SK-N-SH (cell line): ENCODE measurements at regions not wholly inside any gene's neighbourhood (a gene's known extent, or its start where the extent isn't known, plus 50 kb on each side); places are given as distances from the start of the nearest gene placed in this dataset.

Experiments used
- CTCF ChIA-PET: fragments of 300-600, 350-600 bp; formaldehyde crosslinking; extraction: SDS; loops from one replicate; lab custom pipeline; 2021; lab: Yijun Ruan, JAX
- POLR2A ChIA-PET: fragments of 350-600 bp; sonication (Branson Sonifier 250); formaldehyde crosslinking; extraction: SDS; loops from one replicate; lab custom pipeline; 2020; ENCODE audit warnings: antibody characterized with exemption, inconsistent platforms; lab: Yijun Ruan, JAX
- DNase-seq: peaks from one replicate; pipeline ENCODE4 v3.0.0; 2012
- H2AFZ ChIP-seq: fragments of 200-600 bp; sonication (generic); 2 replicates; pipeline ENCODE4 v1.8.1; 2016; ENCODE audit warnings: antibody characterized with exemption, mild to moderate bottlenecking, low read depth
- H3F3A ChIP-seq: fragments of 200-600 bp; sonication (generic); replicated peaks from 2 replicates; pipeline ENCODE3; 2016; ENCODE audit warnings: antibody characterized with exemption, mild to moderate bottlenecking; ENCODE audit not compliant: insufficient read depth
- H3K27ac ChIP-seq, 2 experiments: fragments of 200-500 bp in 1 of 2; fragments of 200-600 bp in 1 of 2; sonication (Bioruptor generic) in 1 of 2; sonication (generic), shearing (Covaris generic) in 1 of 2; 2 replicates each; pipeline versions ENCODE4 v1.5.1 to v1.6.1; 2014 to 2016; ENCODE audit warnings: low read depth in 2 of 2, inconsistent platforms in 1 of 2, low read length in 1 of 2, mild to moderate bottlenecking in 1 of 2, mixed read lengths in 1 of 2
- H3K27me3 ChIP-seq: fragments of 200-600 bp; sonication (generic), shearing (Covaris generic); 2 replicates; pipeline ENCODE4 v1.6.1; 2016; ENCODE audit warnings: mixed run types; ENCODE audit not compliant: insufficient read depth
- H3K36me3 ChIP-seq, 2 experiments: fragments of 200-500 bp in 1 of 2; fragments of 200-600 bp in 1 of 2; sonication (Bioruptor generic) in 1 of 2; sonication (generic) in 1 of 2; replicated peaks in 1 of 2; 2 replicates each; pipeline versions ENCODE3 to v1.5.1; 2014 to 2016; ENCODE audit warnings: low read length in 1 of 2, mild to moderate bottlenecking in 1 of 2; ENCODE audit not compliant: insufficient read depth in 2 of 2, control insufficient read depth in 1 of 2
- H3K4me1 ChIP-seq, 2 experiments: fragments of 200-500 bp in 1 of 2; fragments of 200-600 bp in 1 of 2; sonication (Bioruptor generic) in 1 of 2; sonication (generic), shearing (Covaris generic) in 1 of 2; 2 replicates each; pipeline versions ENCODE4 v1.5.1 to v1.6.1; 2014 to 2016; ENCODE audit warnings: low read depth in 1 of 2, low read length in 1 of 2, mixed run types in 1 of 2; ENCODE audit not compliant: insufficient read depth in 2 of 2, control insufficient read depth in 1 of 2
- H3K4me2 ChIP-seq: fragments of 200-600 bp; sonication (generic), shearing (Covaris generic); 2 replicates; pipeline ENCODE4 v1.6.1; 2017; ENCODE audit warnings: mixed run types
- H3K4me3 ChIP-seq, 2 experiments: fragments of 200-500 bp in 1 of 2; fragments of 200-600 bp in 1 of 2; sonication (Bioruptor generic) in 1 of 2; sonication (generic), shearing (Covaris generic) in 1 of 2; 2 replicates each; pipeline versions ENCODE4 v1.5.1 to v1.8.1; 2014 to 2016; ENCODE audit warnings: low read depth in 2 of 2, inconsistent platforms in 1 of 2, low read length in 1 of 2, mild to moderate bottlenecking in 1 of 2, mixed read lengths in 1 of 2, moderate library complexity in 1 of 2
- H3K79me2 ChIP-seq: fragments of 200-600 bp; sonication (generic); 2 replicates; pipeline ENCODE4 v1.8.1; 2017; ENCODE audit warnings: mild to moderate bottlenecking; ENCODE audit not compliant: insufficient read depth
- H3K9ac ChIP-seq: fragments of 200-600 bp; sonication (generic); 2 replicates; pipeline ENCODE4 v1.6.1; 2017; ENCODE audit warnings: mixed run types
- H3K9me2 ChIP-seq: fragments of 200-600 bp; sonication (generic); 2 replicates; pipeline ENCODE4 v1.6.1; 2017; ENCODE audit warnings: mixed run types
- H3K9me3 ChIP-seq: fragments of 200-600 bp; sonication (generic); 2 replicates; pipeline ENCODE4 v1.6.1; 2017; ENCODE audit warnings: mixed run types, mild to moderate bottlenecking, moderate library complexity
- H4K20me1 ChIP-seq: fragments of 200-600 bp; sonication (generic); 2 replicates; pipeline ENCODE4 v1.6.1; 2017; ENCODE audit warnings: mild to moderate bottlenecking, mixed run types; ENCODE audit not compliant: insufficient read depth
- EZH2phosphoT487 ChIP-seq: fragments of 200-600 bp; sonication (generic); IDR thresholded peaks from 2 replicates; pipeline ENCODE4 v1.6.1; 2017; ENCODE audit warnings: low read depth, mixed run types, mild to moderate bottlenecking, antibody characterized with exemption, moderate library complexity, borderline replicate concordance
- FOSL2 ChIP-seq: IDR thresholded peaks from 2 replicates; pipeline ENCODE4 v1.4.0; 2012; ENCODE audit warnings: low read depth, mild to moderate bottlenecking, moderate library complexity, borderline replicate concordance
- FOXJ3 ChIP-seq: sonication (generic); formaldehyde crosslinking; IDR thresholded peaks from 2 replicates; pipeline ENCODE4 v1.5.1; 2020; ENCODE audit warnings: mild to moderate bottlenecking, missing genetic modification reagents
- MEF2A ChIP-seq: IDR thresholded peaks from 2 replicates; pipeline ENCODE4 v1.4.0; 2012; ENCODE audit warnings: low read depth, borderline replicate concordance
- NRF1 ChIP-seq: IDR thresholded peaks from 2 replicates; pipeline ENCODE4 v1.6.1; 2012; ENCODE audit warnings: low read depth, mild to moderate bottlenecking, low read length
- POLR2AphosphoS5 ChIP-seq: IDR thresholded peaks from 2 replicates; pipeline ENCODE4 v1.6.1; 2012; ENCODE audit warnings: low read depth, low read length
- SIN3A ChIP-seq: IDR thresholded peaks from 2 replicates; pipeline ENCODE4 v1.6.1; 2012; ENCODE audit warnings: low read depth, mild to moderate bottlenecking, low read length, moderate library complexity, borderline replicate concordance
- YY1 ChIP-seq: IDR thresholded peaks from 2 replicates; pipeline ENCODE4 v1.4.0; 2012; ENCODE audit warnings: low read depth, mild to moderate bottlenecking
- WGBS: methylation state at CpG from one replicate; pipeline ENCODE4 v1.1.6; 2017; ENCODE audit warnings: low lambda C conversion rate; 5-methylcytosine and 5-hydroxymethylcytosine counted together
- TF ChIP-seq, protein P1 (sequence below): IDR thresholded peaks from 2 replicates; pipeline ENCODE4 v1.4.0; 2012; ENCODE audit warnings: low read depth
- TF ChIP-seq, protein P2 (sequence below): fragments of 150-350 bp; IDR thresholded peaks from 2 replicates; pipeline ENCODE4 v1.6.1; 2016; ENCODE audit warnings: mild to moderate bottlenecking, low read depth, low read length
- TF ChIP-seq, protein P3 (sequence below): IDR thresholded peaks from 2 replicates; pipeline ENCODE4 v1.6.1; 2012; ENCODE audit warnings: mild to moderate bottlenecking, low read depth, low read length, moderate library complexity
- TF ChIP-seq, protein P4 (sequence below): IDR thresholded peaks from 2 replicates; pipeline ENCODE4 v1.4.0; 2012; ENCODE audit warnings: low read depth, borderline replicate concordance
- TF ChIP-seq, protein P5 (sequence below): fragments of 200-600 bp; sonication (generic); IDR thresholded peaks from 2 replicates; pipeline ENCODE4 v1.6.1; 2017; ENCODE audit warnings: antibody characterized with exemption, mild to moderate bottlenecking, moderate library complexity

DNA sequence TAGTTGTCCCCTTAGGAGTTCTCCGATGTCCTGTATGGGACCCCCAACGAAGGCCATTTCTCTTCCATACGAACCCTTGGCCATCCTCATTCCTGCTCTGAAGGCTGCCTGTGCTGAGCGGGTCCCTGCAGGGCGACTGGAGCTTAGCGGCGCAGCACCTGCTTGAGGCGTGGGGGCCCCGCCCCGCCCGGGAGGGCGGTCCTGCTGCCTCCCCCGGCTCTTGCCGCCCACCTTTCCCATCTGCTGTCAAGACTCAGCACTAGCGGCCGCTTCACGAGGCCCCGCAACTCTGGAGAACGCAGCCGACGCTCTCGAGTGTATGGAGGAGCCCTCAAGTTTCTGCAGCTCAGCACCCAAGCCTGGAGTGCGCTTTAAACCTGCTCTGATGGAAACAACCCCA, 197.7 kb downstream of the TRIML1 start:
- Histone ChIP-seq H3K4me1 (no peaks in the 10 kb centered on the region), H3F3A (no peaks in the 10 kb centered on the region), H3K4me2 (no peak overlapping the region), H3K27me3 (no peaks in the 10 kb centered on the region), H4K20me1 (no peaks in the 10 kb centered on the region), H3K27ac (no peak overlapping the region), H3K4me3 (no peak overlapping the region), H3K79me2 (no peaks in the 10 kb centered on the region), H3K9me3 (no peaks in the 10 kb centered on the region), H3K36me3 (no peaks in the 10 kb centered on the region), H3K9me2 (no peaks in the 10 kb centered on the region), H3K9ac (no peak overlapping the region), H2AFZ (no peak overlapping the region)
- TF ChIP-seq SIN3A (no peak), FOSL2 (no peak), POLR2AphosphoS5 (no peak), NRF1 (no peak), FOXJ3 (CRISPR knock-in tag) (no peak), YY1 (no peak), MEF2A (no peak), EZH2phosphoT487 (no peak)
- TF ChIP-seq, protein P1, sequence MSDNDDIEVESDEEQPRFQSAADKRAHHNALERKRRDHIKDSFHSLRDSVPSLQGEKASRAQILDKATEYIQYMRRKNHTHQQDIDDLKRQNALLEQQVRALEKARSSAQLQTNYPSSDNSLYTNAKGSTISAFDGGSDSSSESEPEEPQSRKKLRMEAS: no peak
- TF ChIP-seq, protein P2, sequence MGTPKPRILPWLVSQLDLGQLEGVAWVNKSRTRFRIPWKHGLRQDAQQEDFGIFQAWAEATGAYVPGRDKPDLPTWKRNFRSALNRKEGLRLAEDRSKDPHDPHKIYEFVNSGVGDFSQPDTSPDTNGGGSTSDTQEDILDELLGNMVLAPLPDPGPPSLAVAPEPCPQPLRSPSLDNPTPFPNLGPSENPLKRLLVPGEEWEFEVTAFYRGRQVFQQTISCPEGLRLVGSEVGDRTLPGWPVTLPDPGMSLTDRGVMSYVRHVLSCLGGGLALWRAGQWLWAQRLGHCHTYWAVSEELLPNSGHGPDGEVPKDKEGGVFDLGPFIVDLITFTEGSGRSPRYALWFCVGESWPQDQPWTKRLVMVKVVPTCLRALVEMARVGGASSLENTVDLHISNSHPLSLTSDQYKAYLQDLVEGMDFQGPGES: no peak
- TF ChIP-seq, protein P3, sequence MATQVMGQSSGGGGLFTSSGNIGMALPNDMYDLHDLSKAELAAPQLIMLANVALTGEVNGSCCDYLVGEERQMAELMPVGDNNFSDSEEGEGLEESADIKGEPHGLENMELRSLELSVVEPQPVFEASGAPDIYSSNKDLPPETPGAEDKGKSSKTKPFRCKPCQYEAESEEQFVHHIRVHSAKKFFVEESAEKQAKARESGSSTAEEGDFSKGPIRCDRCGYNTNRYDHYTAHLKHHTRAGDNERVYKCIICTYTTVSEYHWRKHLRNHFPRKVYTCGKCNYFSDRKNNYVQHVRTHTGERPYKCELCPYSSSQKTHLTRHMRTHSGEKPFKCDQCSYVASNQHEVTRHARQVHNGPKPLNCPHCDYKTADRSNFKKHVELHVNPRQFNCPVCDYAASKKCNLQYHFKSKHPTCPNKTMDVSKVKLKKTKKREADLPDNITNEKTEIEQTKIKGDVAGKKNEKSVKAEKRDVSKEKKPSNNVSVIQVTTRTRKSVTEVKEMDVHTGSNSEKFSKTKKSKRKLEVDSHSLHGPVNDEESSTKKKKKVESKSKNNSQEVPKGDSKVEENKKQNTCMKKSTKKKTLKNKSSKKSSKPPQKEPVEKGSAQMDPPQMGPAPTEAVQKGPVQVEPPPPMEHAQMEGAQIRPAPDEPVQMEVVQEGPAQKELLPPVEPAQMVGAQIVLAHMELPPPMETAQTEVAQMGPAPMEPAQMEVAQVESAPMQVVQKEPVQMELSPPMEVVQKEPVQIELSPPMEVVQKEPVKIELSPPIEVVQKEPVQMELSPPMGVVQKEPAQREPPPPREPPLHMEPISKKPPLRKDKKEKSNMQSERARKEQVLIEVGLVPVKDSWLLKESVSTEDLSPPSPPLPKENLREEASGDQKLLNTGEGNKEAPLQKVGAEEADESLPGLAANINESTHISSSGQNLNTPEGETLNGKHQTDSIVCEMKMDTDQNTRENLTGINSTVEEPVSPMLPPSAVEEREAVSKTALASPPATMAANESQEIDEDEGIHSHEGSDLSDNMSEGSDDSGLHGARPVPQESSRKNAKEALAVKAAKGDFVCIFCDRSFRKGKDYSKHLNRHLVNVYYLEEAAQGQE: no peak
- TF ChIP-seq, protein P4, sequence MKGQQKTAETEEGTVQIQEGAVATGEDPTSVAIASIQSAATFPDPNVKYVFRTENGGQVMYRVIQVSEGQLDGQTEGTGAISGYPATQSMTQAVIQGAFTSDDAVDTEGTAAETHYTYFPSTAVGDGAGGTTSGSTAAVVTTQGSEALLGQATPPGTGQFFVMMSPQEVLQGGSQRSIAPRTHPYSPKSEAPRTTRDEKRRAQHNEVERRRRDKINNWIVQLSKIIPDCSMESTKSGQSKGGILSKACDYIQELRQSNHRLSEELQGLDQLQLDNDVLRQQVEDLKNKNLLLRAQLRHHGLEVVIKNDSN: no peak
- TF ChIP-seq, protein P5, sequence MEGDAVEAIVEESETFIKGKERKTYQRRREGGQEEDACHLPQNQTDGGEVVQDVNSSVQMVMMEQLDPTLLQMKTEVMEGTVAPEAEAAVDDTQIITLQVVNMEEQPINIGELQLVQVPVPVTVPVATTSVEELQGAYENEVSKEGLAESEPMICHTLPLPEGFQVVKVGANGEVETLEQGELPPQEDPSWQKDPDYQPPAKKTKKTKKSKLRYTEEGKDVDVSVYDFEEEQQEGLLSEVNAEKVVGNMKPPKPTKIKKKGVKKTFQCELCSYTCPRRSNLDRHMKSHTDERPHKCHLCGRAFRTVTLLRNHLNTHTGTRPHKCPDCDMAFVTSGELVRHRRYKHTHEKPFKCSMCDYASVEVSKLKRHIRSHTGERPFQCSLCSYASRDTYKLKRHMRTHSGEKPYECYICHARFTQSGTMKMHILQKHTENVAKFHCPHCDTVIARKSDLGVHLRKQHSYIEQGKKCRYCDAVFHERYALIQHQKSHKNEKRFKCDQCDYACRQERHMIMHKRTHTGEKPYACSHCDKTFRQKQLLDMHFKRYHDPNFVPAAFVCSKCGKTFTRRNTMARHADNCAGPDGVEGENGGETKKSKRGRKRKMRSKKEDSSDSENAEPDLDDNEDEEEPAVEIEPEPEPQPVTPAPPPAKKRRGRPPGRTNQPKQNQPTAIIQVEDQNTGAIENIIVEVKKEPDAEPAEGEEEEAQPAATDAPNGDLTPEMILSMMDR: no peak
- DNase-seq: no peak
- WGBS: 57% methylated on average over 15 of the region's 23 CpGs
- ChIA-PET POLR2A (no interaction called here), CTCF (no interaction called here)
